Prostate gland (tissue), 2 donors: ENCODE measurements at regions not wholly inside any gene's neighbourhood (a gene's known extent, or its start where the extent isn't known, plus 50 kb on each side); places are given as distances from the start of the nearest gene placed in this dataset.

ENCODE experiments used
- POLR2A ChIP-seq: fragments of 450-650 bp; IDR thresholded peaks from one replicate; pipeline ENCODE4 v1.6.1; 2016; ENCODE audit warnings: antibody characterized with exemption, mild to moderate bottlenecking
- TF ChIP-seq, protein P1 (sequence below), 4 experiments: fragments of 200-600 bp in 2 of 4; fragments of 450-650 bp in 2 of 4; sonication (generic) in 2 of 4; IDR thresholded peaks; 1 replicate in 3 of 4; 2 replicates in 1 of 4; pipeline ENCODE4 v1.5.1; 2016 to 2019; ENCODE audit warnings: antibody characterized with exemption in 4 of 4, mild to moderate bottlenecking in 2 of 4, moderate library complexity in 2 of 4

- TF ChIP-seq, protein P1, sequence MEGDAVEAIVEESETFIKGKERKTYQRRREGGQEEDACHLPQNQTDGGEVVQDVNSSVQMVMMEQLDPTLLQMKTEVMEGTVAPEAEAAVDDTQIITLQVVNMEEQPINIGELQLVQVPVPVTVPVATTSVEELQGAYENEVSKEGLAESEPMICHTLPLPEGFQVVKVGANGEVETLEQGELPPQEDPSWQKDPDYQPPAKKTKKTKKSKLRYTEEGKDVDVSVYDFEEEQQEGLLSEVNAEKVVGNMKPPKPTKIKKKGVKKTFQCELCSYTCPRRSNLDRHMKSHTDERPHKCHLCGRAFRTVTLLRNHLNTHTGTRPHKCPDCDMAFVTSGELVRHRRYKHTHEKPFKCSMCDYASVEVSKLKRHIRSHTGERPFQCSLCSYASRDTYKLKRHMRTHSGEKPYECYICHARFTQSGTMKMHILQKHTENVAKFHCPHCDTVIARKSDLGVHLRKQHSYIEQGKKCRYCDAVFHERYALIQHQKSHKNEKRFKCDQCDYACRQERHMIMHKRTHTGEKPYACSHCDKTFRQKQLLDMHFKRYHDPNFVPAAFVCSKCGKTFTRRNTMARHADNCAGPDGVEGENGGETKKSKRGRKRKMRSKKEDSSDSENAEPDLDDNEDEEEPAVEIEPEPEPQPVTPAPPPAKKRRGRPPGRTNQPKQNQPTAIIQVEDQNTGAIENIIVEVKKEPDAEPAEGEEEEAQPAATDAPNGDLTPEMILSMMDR (IDR thresholded peaks at IDR 0.05), result no peak
- TF ChIP-seq POLR2A, result no peak
Observed at GRCh38 chr3:20637729-20638128, 451.7 kb upstream of the SGO1 start.
